ENCODE measurements at regions not wholly inside any gene's neighbourhood (a gene's known extent, or its start where the extent isn't known, plus 50 kb on each side); places are given as distances from the start of the nearest gene placed in this dataset.

DNA sequence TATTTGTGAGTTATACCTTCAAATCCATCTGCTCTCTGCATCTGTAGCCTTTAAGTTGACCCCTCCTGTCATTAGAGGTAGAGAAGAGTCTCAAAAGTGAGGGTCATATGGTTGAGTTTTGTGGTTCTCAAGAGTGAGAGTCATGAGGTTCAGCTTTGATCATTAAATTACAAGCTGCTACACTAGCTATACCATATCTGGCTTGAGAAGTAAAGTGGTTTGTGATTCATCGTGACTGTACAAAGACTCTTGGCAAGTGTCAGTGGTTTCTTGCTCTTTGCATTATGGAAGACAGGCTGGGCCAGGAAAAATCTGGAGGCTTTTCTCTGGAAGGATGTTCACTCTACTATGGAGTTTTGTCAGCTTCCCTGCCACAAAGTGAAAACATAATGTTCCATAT is 170.6 kb downstream of the ZC4H2 start (continued):
- TF ChIP-seq, protein P1, sequence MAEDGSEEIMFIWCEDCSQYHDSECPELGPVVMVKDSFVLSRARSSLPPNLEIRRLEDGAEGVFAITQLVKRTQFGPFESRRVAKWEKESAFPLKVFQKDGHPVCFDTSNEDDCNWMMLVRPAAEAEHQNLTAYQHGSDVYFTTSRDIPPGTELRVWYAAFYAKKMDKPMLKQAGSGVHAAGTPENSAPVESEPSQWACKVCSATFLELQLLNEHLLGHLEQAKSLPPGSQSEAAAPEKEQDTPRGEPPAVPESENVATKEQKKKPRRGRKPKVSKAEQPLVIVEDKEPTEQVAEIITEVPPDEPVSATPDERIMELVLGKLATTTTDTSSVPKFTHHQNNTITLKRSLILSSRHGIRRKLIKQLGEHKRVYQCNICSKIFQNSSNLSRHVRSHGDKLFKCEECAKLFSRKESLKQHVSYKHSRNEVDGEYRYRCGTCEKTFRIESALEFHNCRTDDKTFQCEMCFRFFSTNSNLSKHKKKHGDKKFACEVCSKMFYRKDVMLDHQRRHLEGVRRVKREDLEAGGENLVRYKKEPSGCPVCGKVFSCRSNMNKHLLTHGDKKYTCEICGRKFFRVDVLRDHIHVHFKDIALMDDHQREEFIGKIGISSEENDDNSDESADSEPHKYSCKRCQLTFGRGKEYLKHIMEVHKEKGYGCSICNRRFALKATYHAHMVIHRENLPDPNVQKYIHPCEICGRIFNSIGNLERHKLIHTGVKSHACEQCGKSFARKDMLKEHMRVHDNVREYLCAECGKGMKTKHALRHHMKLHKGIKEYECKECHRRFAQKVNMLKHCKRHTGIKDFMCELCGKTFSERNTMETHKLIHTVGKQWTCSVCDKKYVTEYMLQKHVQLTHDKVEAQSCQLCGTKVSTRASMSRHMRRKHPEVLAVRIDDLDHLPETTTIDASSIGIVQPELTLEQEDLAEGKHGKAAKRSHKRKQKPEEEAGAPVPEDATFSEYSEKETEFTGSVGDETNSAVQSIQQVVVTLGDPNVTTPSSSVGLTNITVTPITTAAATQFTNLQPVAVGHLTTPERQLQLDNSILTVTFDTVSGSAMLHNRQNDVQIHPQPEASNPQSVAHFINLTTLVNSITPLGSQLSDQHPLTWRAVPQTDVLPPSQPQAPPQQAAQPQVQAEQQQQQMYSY (CRISPR knock-in tag; IDR thresholded peaks at IDR 0.05): no peak
- TF ChIP-seq BACH1 (IDR thresholded peaks at IDR 0.05; ENCODE audit: borderline replicate concordance) (no peak), SIN3A (IDR thresholded peaks at IDR 0.05; ENCODE audit: low read depth, low read length) (no peak)

- H3K9ac ChIP-seq (ENCODE audit: control insufficient read depth, insufficient read depth, low read length): no peak overlapping the region
- ChIA-PET RAD21 (ENCODE audit: unreplicated experiment) (no interaction called here), POLR2A (no interaction called here), CTCF (no interaction called here), SMC1A (ENCODE audit: uncharacterized antibody, unreplicated experiment) (interaction anchor here (1.0 kb wide), 1 partner anchor 78 kb away, joined by 3 read pairs; no protein-coding TSS in a partner anchor)
- TF ChIP-seq HDGF (IDR thresholded peaks at IDR 0.05) (no peak), PKNOX1 (IDR thresholded peaks at IDR 0.05) (no peak), CHD1 (IDR thresholded peaks at IDR 0.05; ENCODE audit: low read depth, low read length) (no peak), DPF2 (IDR thresholded peaks at IDR 0.05) (no peak), SMAD1 (IDR thresholded peaks at IDR 0.05; ENCODE audit: low read depth, partially characterized antibody) (no peak), FOS (IDR thresholded peaks at IDR 0.05; ENCODE audit: borderline replicate concordance, extremely low read depth, insufficient read length) (no peak), LARP7 (IDR thresholded peaks at IDR 0.05) (no peak)
- TF ChIP-seq, protein P2, sequence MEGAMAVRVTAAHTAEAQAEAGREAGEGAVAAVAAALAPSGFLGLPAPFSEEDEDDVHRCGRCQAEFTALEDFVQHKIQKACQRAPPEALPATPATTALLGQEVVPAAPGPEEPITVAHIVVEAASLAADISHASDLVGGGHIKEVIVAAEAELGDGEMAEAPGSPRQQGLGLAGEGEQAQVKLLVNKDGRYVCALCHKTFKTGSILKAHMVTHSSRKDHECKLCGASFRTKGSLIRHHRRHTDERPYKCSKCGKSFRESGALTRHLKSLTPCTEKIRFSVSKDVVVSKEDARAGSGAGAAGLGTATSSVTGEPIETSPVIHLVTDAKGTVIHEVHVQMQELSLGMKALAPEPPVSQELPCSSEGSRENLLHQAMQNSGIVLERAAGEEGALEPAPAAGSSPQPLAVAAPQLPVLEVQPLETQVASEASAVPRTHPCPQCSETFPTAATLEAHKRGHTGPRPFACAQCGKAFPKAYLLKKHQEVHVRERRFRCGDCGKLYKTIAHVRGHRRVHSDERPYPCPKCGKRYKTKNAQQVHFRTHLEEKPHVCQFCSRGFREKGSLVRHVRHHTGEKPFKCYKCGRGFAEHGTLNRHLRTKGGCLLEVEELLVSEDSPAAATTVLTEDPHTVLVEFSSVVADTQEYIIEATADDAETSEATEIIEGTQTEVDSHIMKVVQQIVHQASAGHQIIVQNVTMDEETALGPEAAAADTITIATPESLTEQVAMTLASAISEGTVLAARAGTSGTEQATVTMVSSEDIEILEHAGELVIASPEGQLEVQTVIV (IDR thresholded peaks at IDR 0.05; ENCODE audit: borderline replicate concordance, partially characterized antibody): no peak
- H2AFZ ChIP-seq (ENCODE audit: control insufficient read depth, low read depth, low read length): no peak overlapping the region
- intact Hi-C loops (cut with micrococcal nuclease; ENCODE audit: unreplicated experiment): no loop called here
- no peaks in the 10 kb centered on the region; the same call in 2 of the 3 replicates for H3K9me3 ChIP-seq (replicated peaks; ENCODE audit: control insufficient read depth, insufficient read depth, low read length)
- DNase-seq (ENCODE audit: low read depth, low spot score) (no peak), ATAC-seq (peak; percentile 23; the same call in 2 of the 3 replicates), FAIRE-seq (no peak)
- H3K27me3 ChIP-seq (replicated peaks in 1 of 2; ENCODE audit: control insufficient read depth in 2 of 2, insufficient read depth in 2 of 2, low read length in 1 of 2): no peaks in the 10 kb centered on the region
- no peak overlapping the region for H3K4me3 ChIP-seq
- no peaks in the 10 kb centered on the region for H3K4me1 ChIP-seq (ENCODE audit: control insufficient read depth, insufficient read depth, low read length)
- in situ Hi-C loops (cut with MboI): no loop called here
- no peak overlapping the region for H3K27ac ChIP-seq (ENCODE audit: control insufficient read depth, insufficient read depth)
- no peaks in the 10 kb centered on the region for H4K20me1 ChIP-seq (ENCODE audit: control insufficient read depth, insufficient read depth)
- no TSS peak for BruUV-seq (replicated peaks)
- H3K4me2 ChIP-seq (ENCODE audit: control insufficient read depth, insufficient read depth): no peak overlapping the region
- no peaks in the 10 kb centered on the region for H3K36me3 ChIP-seq (ENCODE audit: control insufficient read depth in 2 of 2, insufficient read depth in 2 of 2, low read length in 1 of 2)
- no peaks in the 10 kb centered on the region for H3K79me2 ChIP-seq (ENCODE audit: control insufficient read depth, insufficient read depth, low read length)
Observed at GRCh38 chrX:64792598-64793337, 183.5 kb downstream of the ZC4H2 start.
